ENCODE measurements at regions not wholly inside any gene's neighbourhood (a gene's known extent, or its start where the extent isn't known, plus 50 kb on each side); places are given as distances from the start of the nearest gene placed in this dataset.
"Not testable (repeated sequence)": the region's sequence is repeated elsewhere in the genome, so short reads cannot be mapped to it uniquely, and the experiment has no call there.

GRCh38 chr1:73104749-73105148 is 822.4 kb upstream of the NEGR1 start:
- DNase-seq (ENCODE audit: low read depth in 4 of 4, low spot score in 3 of 4) = no peak

- DNase-seq (ENCODE audit: low read depth in 4 of 4, low spot score in 3 of 4) = no peak
These were observed 817.9 kb upstream of the NEGR1 start for GRCh38 chr1:73100216-73100615.

- no peak for DNase-seq (ENCODE audit: low read depth in 4 of 4, low spot score in 3 of 4)
These were observed 815.6 kb upstream of the NEGR1 start for GRCh38 chr1:73097917-73098316.

- DNase-seq (ENCODE audit: low read depth in 4 of 4, low spot score in 3 of 4) = no peak
These were observed 814.5 kb upstream of the NEGR1 start for GRCh38 chr1:73096841-73097240.

- no peak for DNase-seq (ENCODE audit: low read depth in 4 of 4, low spot score in 3 of 4)
These were observed 810.0 kb upstream of the NEGR1 start for GRCh38 chr1:73092383-73092782.

- DNase-seq (ENCODE audit: low read depth in 4 of 4, low spot score in 3 of 4) = no peak
These were observed 784.5 kb upstream of the NEGR1 start for GRCh38 chr1:73066866-73067265.

GRCh38 chr1:73065339-73066041 is 783.2 kb upstream of the NEGR1 start:
- no peak for DNase-seq (ENCODE audit: low read depth in 4 of 4, low spot score in 3 of 4)

GRCh38 chr1:73056826-73057225 is 774.5 kb upstream of the NEGR1 start:
- no peak for DNase-seq (ENCODE audit: low read depth in 4 of 4, low spot score in 3 of 4)

- DNase-seq (ENCODE audit: low read depth in 4 of 4, low spot score in 3 of 4) = no peak
These were observed 762.1 kb upstream of the NEGR1 start for GRCh38 chr1:73044241-73045036.

GRCh38 chr1:73042403-73042802 is 760.1 kb upstream of the NEGR1 start:
- no peak for DNase-seq (ENCODE audit: low read depth in 4 of 4, low spot score in 3 of 4)

- no peak for DNase-seq (ENCODE audit: low read depth in 4 of 4, low spot score in 3 of 4)
These were observed 758.5 kb upstream of the NEGR1 start for GRCh38 chr1:73040811-73041210.

- DNase-seq (ENCODE audit: low read depth in 4 of 4, low spot score in 3 of 4) = no peak
These were observed 751.9 kb upstream of the NEGR1 start for GRCh38 chr1:73034271-73034670.

- no peak for DNase-seq (ENCODE audit: low read depth in 4 of 4, low spot score in 3 of 4)
These were observed 751.3 kb upstream of the NEGR1 start for GRCh38 chr1:73033640-73034039.

GRCh38 chr1:73029571-73029970 is 747.2 kb upstream of the NEGR1 start:
- no peak for DNase-seq (ENCODE audit: low read depth in 4 of 4, low spot score in 3 of 4)

GRCh38 chr1:73026114-73026513 is 743.8 kb upstream of the NEGR1 start:
- no peak for DNase-seq (ENCODE audit: low read depth in 4 of 4, low spot score in 3 of 4)

GRCh38 chr1:73009938-73010337 is 727.6 kb upstream of the NEGR1 start:
- no peak for DNase-seq (ENCODE audit: low read depth in 4 of 4, low spot score in 3 of 4)

- DNase-seq (ENCODE audit: low read depth in 4 of 4, low spot score in 3 of 4) = no peak
These were observed 727.0 kb upstream of the NEGR1 start for GRCh38 chr1:73009311-73009710.

- no peak for DNase-seq (ENCODE audit: low read depth in 4 of 4, low spot score in 3 of 4)
These were observed 715.3 kb upstream of the NEGR1 start for GRCh38 chr1:72997624-72998023.

GRCh38 chr1:72997041-72997440 is 714.7 kb upstream of the NEGR1 start:
- DNase-seq (ENCODE audit: low read depth in 4 of 4, low spot score in 3 of 4) = no peak

- not testable (repeated sequence) for DNase-seq (ENCODE audit: low read depth in 4 of 4, low spot score in 3 of 4)
These were observed 705.5 kb upstream of the NEGR1 start for GRCh38 chr1:72987871-72988270.

- DNase-seq (ENCODE audit: low read depth in 4 of 4, low spot score in 3 of 4) = no peak
These were observed 704.4 kb upstream of the NEGR1 start for GRCh38 chr1:72986591-72987290.

- DNase-seq (ENCODE audit: low read depth in 4 of 4, low spot score in 3 of 4) = not testable (repeated sequence)
These were observed 702.7 kb upstream of the NEGR1 start for GRCh38 chr1:72985024-72985423.
